GM18517 (cell line): ENCODE measurements at regions not wholly inside any gene's neighbourhood (a gene's known extent, or its start where the extent isn't known, plus 50 kb on each side); places are given as distances from the start of the nearest gene placed in this dataset.
"Not testable (repeated sequence)": the region's sequence is repeated elsewhere in the genome, so short reads cannot be mapped to it uniquely, and the experiment has no call there.

Experiments used
- ATAC-seq: cut with Tn5 transposase; IDR thresholded peaks from one replicate; pipeline ENCODE4 v1.9.1; 2021; ENCODE audit warnings: mild to moderate bottlenecking, moderate library complexity; ENCODE audit not compliant: unreplicated experiment

GRCh38 chr10:6830981-6831380 is 250.9 kb upstream of the PRKCQ start:
- not testable (repeated sequence) for ATAC-seq

GRCh38 chr10:6824793-6825192 is 244.7 kb upstream of the PRKCQ start:
- not testable (repeated sequence) for ATAC-seq

GRCh38 chr10:6823770-6824169 is 243.7 kb upstream of the PRKCQ start:
- no peak for ATAC-seq

GRCh38 chr10:6819301-6819700 is 239.2 kb upstream of the PRKCQ start:
- ATAC-seq = no peak

- ATAC-seq = no peak
Measured at GRCh38 chr10:6817770-6818169, 237.7 kb upstream of the PRKCQ start.

GRCh38 chr10:6815346-6815745 is 235.3 kb upstream of the PRKCQ start:
- no peak for ATAC-seq

- ATAC-seq = no peak
Measured at GRCh38 chr10:6813856-6814255, 233.8 kb upstream of the PRKCQ start.

- ATAC-seq = no peak
Measured at GRCh38 chr10:6813306-6813705, 233.2 kb upstream of the PRKCQ start.

- no peak for ATAC-seq
Measured at GRCh38 chr10:6811153-6811552, 231.1 kb upstream of the PRKCQ start.

- ATAC-seq = no peak
Measured at GRCh38 chr10:6803427-6803783, 223.3 kb upstream of the PRKCQ start.

- ATAC-seq = no peak
Measured at GRCh38 chr10:6802759-6803426, 222.8 kb upstream of the PRKCQ start.

GRCh38 chr10:6796231-6796630 is 216.2 kb upstream of the PRKCQ start:
- no peak for ATAC-seq

GRCh38 chr10:6795541-6795940 is 215.5 kb upstream of the PRKCQ start:
- no peak for ATAC-seq

GRCh38 chr10:6794841-6795240 is 214.8 kb upstream of the PRKCQ start:
- ATAC-seq = not testable (repeated sequence)

GRCh38 chr10:6794441-6794840 is 214.4 kb upstream of the PRKCQ start:
- ATAC-seq = no peak

GRCh38 chr10:6788731-6789130 is 208.7 kb upstream of the PRKCQ start:
- no peak for ATAC-seq

GRCh38 chr10:6788231-6788630 is 208.2 kb upstream of the PRKCQ start:
- ATAC-seq = no peak

- ATAC-seq = no peak
Measured at GRCh38 chr10:6787718-6788117, 207.6 kb upstream of the PRKCQ start.

- ATAC-seq = no peak
Measured at GRCh38 chr10:6787091-6787490, 207.0 kb upstream of the PRKCQ start.

- ATAC-seq = no peak
Measured at GRCh38 chr10:6786579-6787031, 206.5 kb upstream of the PRKCQ start.

GRCh38 chr10:6784429-6784828 is 204.4 kb upstream of the PRKCQ start:
- ATAC-seq = not testable (repeated sequence)

- ATAC-seq = no peak
Measured at GRCh38 chr10:6783471-6783870, 203.4 kb upstream of the PRKCQ start.

GRCh38 chr10:6782378-6782777 is 202.3 kb upstream of the PRKCQ start:
- ATAC-seq = no peak
